ENCODE measurements at regions not wholly inside any gene's neighbourhood (a gene's known extent, or its start where the extent isn't known, plus 50 kb on each side); places are given as distances from the start of the nearest gene placed in this dataset.
"Not testable (repeated sequence)": the region's sequence is repeated elsewhere in the genome, so short reads cannot be mapped to it uniquely, and the experiment has no call there.

GRCh38 chr5:167348980-167349379 is 942.5 kb upstream of the WWC1 start:
- DNase-seq, result no peak

DNA sequence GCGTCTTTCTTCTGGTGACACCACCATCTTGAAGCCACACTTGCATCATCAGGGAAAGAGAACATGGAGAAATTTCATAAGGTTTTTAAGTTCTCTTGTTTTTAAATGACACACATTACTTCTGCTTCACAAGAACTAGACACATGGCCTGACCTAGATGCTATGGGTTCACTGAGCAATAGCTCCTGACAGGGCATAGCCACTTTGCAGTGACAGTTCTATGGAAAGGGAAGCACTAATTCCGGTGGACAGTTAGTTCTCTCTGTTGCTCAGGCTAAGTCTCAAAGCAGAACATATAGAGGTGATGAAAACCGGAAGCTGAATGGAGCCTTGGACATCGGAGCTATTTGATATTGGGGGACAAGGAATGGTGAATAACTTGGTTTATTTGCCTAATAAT is 940.1 kb upstream of the WWC1 start:
- no peak for DNase-seq

GRCh38 chr5:167352801-167353200 is 938.6 kb upstream of the WWC1 start:
- no peak for DNase-seq

GRCh38 chr5:167355346-167355745 is 936.1 kb upstream of the WWC1 start:
- DNase-seq, result no peak

- no peak for DNase-seq
These were observed 935.1 kb upstream of the WWC1 start for GRCh38 chr5:167356374-167356773.

- DNase-seq, result no peak
These were observed 932.5 kb upstream of the WWC1 start for GRCh38 chr5:167358868-167359492.

DNA sequence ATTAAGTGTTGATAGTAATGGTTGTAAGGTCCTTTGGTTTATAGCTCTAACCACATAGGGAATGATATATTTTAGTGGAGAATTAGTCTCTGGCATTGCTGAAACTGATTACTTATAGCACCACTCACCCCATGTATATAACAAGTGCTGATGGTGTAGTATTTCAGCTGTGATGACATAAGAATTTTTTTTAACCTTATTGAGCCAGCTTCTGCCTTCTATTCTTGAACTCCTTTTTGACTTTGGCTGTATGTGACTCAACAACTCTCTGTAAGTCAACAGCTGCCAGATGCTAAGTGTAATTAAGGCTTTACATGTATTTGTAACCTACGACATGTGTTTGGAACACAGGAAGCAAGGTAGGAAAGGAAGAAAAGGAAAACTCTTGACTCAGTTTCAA is 929.6 kb upstream of the WWC1 start:
- no peak for DNase-seq

- DNase-seq, result no peak
These were observed 928.4 kb upstream of the WWC1 start for GRCh38 chr5:167363065-167363464.

DNA sequence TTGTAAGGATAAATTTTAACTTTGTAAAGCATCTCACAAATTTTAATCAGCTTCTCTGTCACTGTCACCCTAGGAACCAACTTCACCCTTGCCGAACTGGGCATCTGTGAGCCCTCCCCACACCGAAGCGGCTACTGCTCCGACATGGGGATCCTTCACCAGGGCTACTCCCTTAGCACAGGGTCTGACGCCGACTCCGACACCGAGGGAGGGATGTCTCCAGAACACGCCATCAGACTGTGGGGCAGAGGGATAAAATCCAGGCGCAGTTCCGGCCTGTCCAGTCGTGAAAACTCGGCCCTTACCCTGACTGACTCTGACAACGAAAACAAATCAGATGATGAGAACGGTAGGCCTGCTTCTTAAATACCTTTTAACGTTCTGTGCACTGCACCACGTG is 916.3 kb upstream of the WWC1 start:
- DNase-seq, result no peak

DNA sequence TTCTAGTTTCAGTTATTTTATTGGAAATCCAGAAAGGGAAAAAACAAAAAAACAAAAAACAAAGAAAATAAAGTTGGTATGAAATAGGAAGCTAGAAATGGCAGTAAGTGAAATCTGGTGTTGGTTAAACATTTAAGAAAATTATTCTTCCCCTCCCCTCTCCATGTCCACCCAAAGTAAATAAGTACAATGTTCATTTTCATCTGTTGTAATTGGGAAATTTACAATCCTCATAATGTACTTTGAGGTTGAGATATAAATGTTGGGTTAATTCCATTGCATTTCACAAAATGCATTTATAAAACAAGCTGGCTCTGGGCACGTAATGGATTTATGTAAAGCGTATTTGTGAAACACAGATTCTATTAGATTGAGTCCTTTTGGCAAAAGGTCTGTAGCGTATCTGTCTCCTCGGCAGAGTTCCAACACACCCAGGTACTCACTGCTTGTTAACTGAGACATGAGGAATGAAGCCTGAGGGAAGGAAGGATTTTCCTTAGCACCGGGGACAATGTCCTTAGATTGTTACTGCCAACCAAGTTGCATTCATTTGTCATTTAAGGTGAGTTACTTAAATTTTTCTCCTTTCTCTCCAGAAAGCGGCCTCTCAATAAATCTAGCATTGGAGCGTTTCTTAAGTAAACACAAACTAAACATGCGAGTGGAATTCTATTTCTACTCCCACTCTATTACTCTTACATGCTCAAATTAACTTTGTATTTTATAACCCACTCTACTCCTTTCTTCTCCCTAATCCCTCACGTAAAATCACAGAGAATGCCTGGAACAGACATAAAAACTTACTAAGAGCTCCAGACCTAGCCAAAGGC is 912.3 kb upstream of the WWC1 start:
- DNase-seq, result no peak

- DNase-seq, result no peak
These were observed 910.0 kb upstream of the WWC1 start for GRCh38 chr5:167381457-167381856.

GRCh38 chr5:167389537-167389936 is 901.9 kb upstream of the WWC1 start:
- DNase-seq, result no peak

GRCh38 chr5:167391286-167391685 is 900.2 kb upstream of the WWC1 start:
- not testable (repeated sequence) for DNase-seq

- no peak for DNase-seq
These were observed 899.2 kb upstream of the WWC1 start for GRCh38 chr5:167392240-167392639.

DNA sequence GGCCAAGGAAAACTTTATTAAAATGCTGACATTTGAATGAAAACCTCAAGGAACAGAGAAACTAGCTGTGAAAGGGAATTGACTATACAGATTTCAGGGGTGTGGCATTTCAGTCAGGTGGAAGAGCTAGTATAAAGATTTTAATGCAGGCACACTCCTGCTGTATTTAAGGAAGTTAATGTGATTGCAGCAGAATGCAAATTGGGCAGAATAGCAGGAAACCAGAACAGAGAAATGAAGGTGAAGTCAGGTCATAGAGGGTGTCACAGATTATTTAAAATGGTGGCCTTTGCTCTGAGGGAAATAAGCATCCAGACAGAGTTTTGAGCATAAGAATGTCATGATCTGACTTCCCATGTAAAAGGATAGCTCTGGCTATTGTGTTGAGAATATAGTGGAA is 898.1 kb upstream of the WWC1 start:
- no peak for DNase-seq

- DNase-seq, result no peak
These were observed 888.8 kb upstream of the WWC1 start for GRCh38 chr5:167402671-167403070.

GRCh38 chr5:167406513-167406912 is 884.9 kb upstream of the WWC1 start:
- DNase-seq, result no peak

DNA sequence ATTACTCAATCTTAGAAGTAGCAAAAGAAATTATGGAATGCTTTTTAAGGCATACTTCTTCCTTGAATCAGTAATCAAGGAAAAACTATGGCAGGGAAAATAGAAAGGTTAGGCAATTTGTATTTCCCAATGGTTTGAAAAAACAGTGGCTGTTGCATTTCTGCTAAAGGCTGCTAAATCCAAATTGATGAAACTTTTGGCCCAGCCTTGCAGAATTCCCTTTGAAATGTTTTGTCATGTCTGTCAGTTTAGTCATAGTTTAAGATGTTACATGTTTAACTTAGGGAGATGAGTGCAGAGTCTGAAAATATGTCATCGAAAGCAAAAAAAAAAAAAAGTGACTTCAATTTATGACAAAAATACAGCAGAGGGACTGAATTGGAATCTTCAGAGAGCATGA is 878.9 kb upstream of the WWC1 start:
- DNase-seq, result no peak

DNA sequence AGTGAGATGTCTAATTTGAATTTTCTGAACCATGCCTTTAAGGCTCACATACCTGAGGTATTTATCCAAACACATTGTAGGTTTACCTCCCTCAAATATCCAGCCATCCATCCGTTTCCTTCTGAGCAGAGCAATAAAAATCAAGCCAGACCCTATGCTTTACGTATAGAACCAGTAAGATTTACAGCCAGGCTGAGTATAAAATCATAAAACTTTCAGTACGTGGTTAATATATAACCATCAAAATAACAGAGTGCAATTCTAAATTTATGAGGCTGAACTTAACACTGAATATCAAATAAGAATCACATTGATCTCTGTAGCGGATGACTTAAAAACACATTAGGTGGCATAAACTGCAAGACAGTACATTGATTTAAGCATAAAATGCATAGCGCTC is 877.9 kb upstream of the WWC1 start:
- no peak for DNase-seq

GRCh38 chr5:167414611-167415010 is 876.8 kb upstream of the WWC1 start:
- DNase-seq, result no peak

- DNase-seq, result no peak
These were observed 875.4 kb upstream of the WWC1 start for GRCh38 chr5:167415779-167416746.

- DNase-seq, result no peak
These were observed 873.8 kb upstream of the WWC1 start for GRCh38 chr5:167417662-167418061.

DNA sequence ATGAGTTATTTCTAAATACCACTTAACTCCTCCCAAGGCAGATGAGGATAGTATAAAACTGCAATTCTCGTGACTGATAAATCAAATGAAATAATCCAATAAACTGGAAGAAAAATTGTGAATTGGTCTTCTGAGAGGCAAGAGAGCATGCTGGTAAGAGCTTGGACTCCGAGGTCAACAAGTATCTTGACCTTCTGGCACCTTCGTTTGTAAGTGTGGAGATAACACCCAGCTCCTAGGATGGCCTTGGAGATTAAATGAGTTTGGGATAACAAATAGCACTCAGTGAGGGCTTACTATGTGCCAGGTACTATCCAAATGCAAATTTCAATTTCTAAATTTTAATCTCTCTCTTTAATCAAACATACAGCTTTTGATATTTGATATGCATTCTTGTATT is 866.3 kb upstream of the WWC1 start:
- no peak for DNase-seq
